ENCODE measurements at regions not wholly inside any gene's neighbourhood (a gene's known extent, or its start where the extent isn't known, plus 50 kb on each side); places are given as distances from the start of the nearest gene placed in this dataset.
"Not testable (repeated sequence)": the region's sequence is repeated elsewhere in the genome, so short reads cannot be mapped to it uniquely, and the experiment has no call there.

- TF ChIP-seq, protein P1, sequence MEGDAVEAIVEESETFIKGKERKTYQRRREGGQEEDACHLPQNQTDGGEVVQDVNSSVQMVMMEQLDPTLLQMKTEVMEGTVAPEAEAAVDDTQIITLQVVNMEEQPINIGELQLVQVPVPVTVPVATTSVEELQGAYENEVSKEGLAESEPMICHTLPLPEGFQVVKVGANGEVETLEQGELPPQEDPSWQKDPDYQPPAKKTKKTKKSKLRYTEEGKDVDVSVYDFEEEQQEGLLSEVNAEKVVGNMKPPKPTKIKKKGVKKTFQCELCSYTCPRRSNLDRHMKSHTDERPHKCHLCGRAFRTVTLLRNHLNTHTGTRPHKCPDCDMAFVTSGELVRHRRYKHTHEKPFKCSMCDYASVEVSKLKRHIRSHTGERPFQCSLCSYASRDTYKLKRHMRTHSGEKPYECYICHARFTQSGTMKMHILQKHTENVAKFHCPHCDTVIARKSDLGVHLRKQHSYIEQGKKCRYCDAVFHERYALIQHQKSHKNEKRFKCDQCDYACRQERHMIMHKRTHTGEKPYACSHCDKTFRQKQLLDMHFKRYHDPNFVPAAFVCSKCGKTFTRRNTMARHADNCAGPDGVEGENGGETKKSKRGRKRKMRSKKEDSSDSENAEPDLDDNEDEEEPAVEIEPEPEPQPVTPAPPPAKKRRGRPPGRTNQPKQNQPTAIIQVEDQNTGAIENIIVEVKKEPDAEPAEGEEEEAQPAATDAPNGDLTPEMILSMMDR (IDR thresholded peaks at IDR 0.05) = not testable (repeated sequence)
- not testable (repeated sequence) for TF ChIP-seq ZNF121, TEAD4 (CRISPR knock-in tag; IDR thresholded peaks at IDR 0.05)
These were observed 118.8 kb upstream of the IKBKE start for GRCh38 chr1:206351276-206352052.
